ENCODE measurements at regions not wholly inside any gene's neighbourhood (a gene's known extent, or its start where the extent isn't known, plus 50 kb on each side); places are given as distances from the start of the nearest gene placed in this dataset.

- H3K4me3 ChIP-seq (replicated peaks in 1 of 2; ENCODE audit: low read depth in 1 of 2, low read length in 2 of 2), result no peak overlapping the region
- H3K27me3 ChIP-seq (ENCODE audit: insufficient read depth, low read length), result no peaks in the 10 kb centered on the region
- no peaks in the 10 kb centered on the region for H3K79me2 ChIP-seq (ENCODE audit: insufficient read depth, low read length)
- H4K20me1 ChIP-seq (ENCODE audit: insufficient read depth), result no peaks in the 10 kb centered on the region
- no peaks in the 10 kb centered on the region for H3K36me3 ChIP-seq (ENCODE audit: control insufficient read depth in 1 of 2, insufficient read depth in 2 of 2, low read length in 2 of 2)
- no peak overlapping the region for H2AFZ ChIP-seq (ENCODE audit: low read depth, low read length, poor library complexity, severe bottlenecking)
- no peak for ATAC-seq
- no peak overlapping the region for H3K27ac ChIP-seq (ENCODE audit: low read depth, low read length)
- intact Hi-C loops (cut with micrococcal nuclease), result no loop called here
- RAD21 ChIA-PET (ENCODE audit: low non-redundant PET in 1 of 2, low total read pairs in 2 of 2, uncharacterized antibody in 2 of 2, unreplicated experiment in 2 of 2), result no interaction called here
- no peak overlapping the region for H3K4me2 ChIP-seq (ENCODE audit: low read length)
- no peak for DNase-seq (ENCODE audit: low read depth, low spot score)
- H3K9me3 ChIP-seq (ENCODE audit: control insufficient read depth in 1 of 2, insufficient read depth in 1 of 2, low read depth in 1 of 2, low read length in 2 of 2), result no peaks in the 10 kb centered on the region
- no TSS peak for BruUV-seq (replicated peaks)
- CTCF ChIA-PET, result no interaction called here
- TF ChIP-seq ZNF274 (IDR thresholded peaks at IDR 0.05; ENCODE audit: low read depth, low read length) (no peak), MAX (IDR thresholded peaks at IDR 0.05) (no peak), CTCF (IDR thresholded peaks at IDR 0.05 in 2 of 3, conservative IDR thresholded peaks at IDR 0.05 in 1 of 3; ENCODE audit: borderline replicate concordance in 1 of 3, insufficient read depth in 1 of 3, low read depth in 2 of 3, low read length in 2 of 3) (no peak), REST (IDR thresholded peaks at IDR 0.05; ENCODE audit: low read depth) (no peak), CBX3 (IDR thresholded peaks at IDR 0.05; ENCODE audit: low read depth) (no peak), ATF3 (IDR thresholded peaks at IDR 0.05) (no peak), SP1 (IDR thresholded peaks at IDR 0.05; ENCODE audit: low read depth) (no peak), TCF7L2 (IDR thresholded peaks at IDR 0.05; ENCODE audit: borderline replicate concordance, extremely low read depth, insufficient read depth, insufficient read length) (no peak), POLR2AphosphoS5 (IDR thresholded peaks at IDR 0.05; ENCODE audit: low read depth, low read length) (no peak), EZH2phosphoT487 (IDR thresholded peaks at IDR 0.05; ENCODE audit: borderline replicate concordance) (no peak), RAD21 (IDR thresholded peaks at IDR 0.05; ENCODE audit: low read depth) (no peak), CEBPB (IDR thresholded peaks at IDR 0.05; ENCODE audit: low read depth) (no peak), JUND (IDR thresholded peaks at IDR 0.05) (no peak), SRF (IDR thresholded peaks at IDR 0.05; ENCODE audit: low read depth) (no peak), FOSL1 (IDR thresholded peaks at IDR 0.05; ENCODE audit: low read depth) (no peak), EGR1 (IDR thresholded peaks at IDR 0.05; ENCODE audit: low read depth) (no peak), SIN3A (IDR thresholded peaks at IDR 0.05; ENCODE audit: low read depth) (no peak)
- POLR2A ChIA-PET, result no interaction called here
- H3K9ac ChIP-seq (ENCODE audit: low read length), result no peak overlapping the region
- peaks cover 6 to 16% of the 10 kb centered on the region in 2 experiments; a peak in 2 of 4 replicates for H3K4me1 ChIP-seq (ENCODE audit: control insufficient read depth in 1 of 2, insufficient read depth in 2 of 2, low read length in 2 of 2)
- H3K9me2 ChIP-seq (ENCODE audit: insufficient read depth), result no peaks in the 10 kb centered on the region
Measured at GRCh38 chr1:40929155-40929554, 50.3 kb upstream of the CTPS1 start.
